Glutamatergic neuron (in vitro differentiated cells): ENCODE measurements at regions not wholly inside any gene's neighbourhood (a gene's known extent, or its start where the extent isn't known, plus 50 kb on each side); places are given as distances from the start of the nearest gene placed in this dataset.

Experiments used
- DNase-seq: peaks from one replicate; pipeline ENCODE4 v3.0.0; 2022
- H3K27ac Mint-ChIP-seq: one replicate; pipeline ENCODE4 v1.8.0; 2020; ENCODE audit warnings: mild to moderate bottlenecking, mixed read lengths, inconsistent platforms; ENCODE audit not compliant: unreplicated experiment
- H3K27me3 Mint-ChIP-seq: one replicate; pipeline ENCODE4 v1.8.0; 2020; ENCODE audit warnings: mild to moderate bottlenecking, moderate library complexity, mixed read lengths, inconsistent platforms; ENCODE audit not compliant: unreplicated experiment
- H3K36me3 Mint-ChIP-seq: one replicate; pipeline ENCODE4 v1.8.0; 2020; ENCODE audit warnings: mild to moderate bottlenecking, mixed read lengths, inconsistent platforms; ENCODE audit not compliant: unreplicated experiment
- H3K4me1 Mint-ChIP-seq: one replicate; pipeline ENCODE4 v1.8.0; 2020; ENCODE audit warnings: mild to moderate bottlenecking, low read depth, mixed read lengths, inconsistent platforms; ENCODE audit not compliant: unreplicated experiment
- H3K4me3 Mint-ChIP-seq: one replicate; pipeline ENCODE4 v1.8.0; 2020; ENCODE audit warnings: mild to moderate bottlenecking, mixed read lengths, inconsistent platforms; ENCODE audit not compliant: unreplicated experiment
- H3K9me3 Mint-ChIP-seq: one replicate; pipeline ENCODE4 v1.8.0; 2020; ENCODE audit warnings: mild to moderate bottlenecking, moderate library complexity, mixed read lengths, inconsistent platforms; ENCODE audit not compliant: unreplicated experiment
- TF ChIP-seq, protein P1 (sequence below): fragments of 200-600 bp; sonication (generic); IDR thresholded peaks from one replicate; pipeline ENCODE4 v1.5.0; 2021; ENCODE audit not compliant: partially characterized antibody, unreplicated experiment

DNA sequence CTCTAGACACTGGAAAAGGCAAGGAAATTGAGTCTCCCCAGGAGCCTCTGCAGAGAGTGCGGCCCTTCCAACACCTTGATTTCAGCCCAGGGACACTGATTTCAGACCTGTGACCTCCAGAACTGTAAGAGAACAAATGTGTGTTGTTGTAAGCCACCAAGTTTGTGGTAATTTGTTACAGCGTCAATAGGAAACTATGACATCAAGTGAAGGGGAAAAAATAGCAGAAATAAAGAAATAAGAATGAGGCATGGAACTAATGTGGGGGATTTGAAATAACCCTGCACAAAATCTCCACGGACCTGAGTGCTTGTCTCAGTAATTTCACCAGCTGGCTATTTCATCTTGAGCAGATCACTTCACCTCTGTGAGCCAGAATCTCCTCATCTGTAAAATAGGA is 227.8 kb upstream of the JUN start:
- no peak for DNase-seq

DNA sequence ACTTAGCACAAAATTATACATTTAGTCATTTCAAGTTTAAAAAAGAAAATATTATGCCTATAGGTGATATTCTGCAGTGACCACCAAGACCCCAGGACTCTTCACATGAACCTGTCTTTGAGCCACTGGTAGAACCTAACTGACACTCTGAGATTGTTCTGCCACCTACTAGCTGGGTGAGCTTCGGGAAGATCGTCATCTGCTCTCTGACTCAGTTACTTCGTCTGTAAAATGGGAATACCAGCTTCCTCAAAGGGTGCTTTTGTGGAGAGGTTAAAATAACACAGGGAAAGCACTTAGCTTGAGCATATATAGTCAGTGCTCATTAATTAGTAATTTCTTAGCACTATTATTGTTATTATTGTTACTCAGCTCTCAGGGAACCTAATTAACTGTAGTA is 228.5 kb upstream of the JUN start:
- no peak overlapping the region for H3K4me3 Mint-ChIP-seq
- TF ChIP-seq, protein P1, sequence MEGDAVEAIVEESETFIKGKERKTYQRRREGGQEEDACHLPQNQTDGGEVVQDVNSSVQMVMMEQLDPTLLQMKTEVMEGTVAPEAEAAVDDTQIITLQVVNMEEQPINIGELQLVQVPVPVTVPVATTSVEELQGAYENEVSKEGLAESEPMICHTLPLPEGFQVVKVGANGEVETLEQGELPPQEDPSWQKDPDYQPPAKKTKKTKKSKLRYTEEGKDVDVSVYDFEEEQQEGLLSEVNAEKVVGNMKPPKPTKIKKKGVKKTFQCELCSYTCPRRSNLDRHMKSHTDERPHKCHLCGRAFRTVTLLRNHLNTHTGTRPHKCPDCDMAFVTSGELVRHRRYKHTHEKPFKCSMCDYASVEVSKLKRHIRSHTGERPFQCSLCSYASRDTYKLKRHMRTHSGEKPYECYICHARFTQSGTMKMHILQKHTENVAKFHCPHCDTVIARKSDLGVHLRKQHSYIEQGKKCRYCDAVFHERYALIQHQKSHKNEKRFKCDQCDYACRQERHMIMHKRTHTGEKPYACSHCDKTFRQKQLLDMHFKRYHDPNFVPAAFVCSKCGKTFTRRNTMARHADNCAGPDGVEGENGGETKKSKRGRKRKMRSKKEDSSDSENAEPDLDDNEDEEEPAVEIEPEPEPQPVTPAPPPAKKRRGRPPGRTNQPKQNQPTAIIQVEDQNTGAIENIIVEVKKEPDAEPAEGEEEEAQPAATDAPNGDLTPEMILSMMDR: no peak
- peaks cover 1% of the 10 kb centered on the region for H3K9me3 Mint-ChIP-seq
- no peak for DNase-seq
- H3K36me3 Mint-ChIP-seq: no peaks in the 10 kb centered on the region
- H3K4me1 Mint-ChIP-seq: no peaks in the 10 kb centered on the region
- H3K27me3 Mint-ChIP-seq: no peaks in the 10 kb centered on the region
- H3K27ac Mint-ChIP-seq: no peak overlapping the region

More for the DNA sequence above, 227.8 kb upstream of the JUN start:
- Mint-ChIP-seq H3K27me3 (no peaks in the 10 kb centered on the region), H3K9me3 (peaks cover 1% of the 10 kb centered on the region), H3K36me3 (no peaks in the 10 kb centered on the region), H3K4me1 (no peaks in the 10 kb centered on the region), H3K27ac (no peak overlapping the region), H3K4me3 (no peak overlapping the region)
- TF ChIP-seq, protein P1: no peak

DNA sequence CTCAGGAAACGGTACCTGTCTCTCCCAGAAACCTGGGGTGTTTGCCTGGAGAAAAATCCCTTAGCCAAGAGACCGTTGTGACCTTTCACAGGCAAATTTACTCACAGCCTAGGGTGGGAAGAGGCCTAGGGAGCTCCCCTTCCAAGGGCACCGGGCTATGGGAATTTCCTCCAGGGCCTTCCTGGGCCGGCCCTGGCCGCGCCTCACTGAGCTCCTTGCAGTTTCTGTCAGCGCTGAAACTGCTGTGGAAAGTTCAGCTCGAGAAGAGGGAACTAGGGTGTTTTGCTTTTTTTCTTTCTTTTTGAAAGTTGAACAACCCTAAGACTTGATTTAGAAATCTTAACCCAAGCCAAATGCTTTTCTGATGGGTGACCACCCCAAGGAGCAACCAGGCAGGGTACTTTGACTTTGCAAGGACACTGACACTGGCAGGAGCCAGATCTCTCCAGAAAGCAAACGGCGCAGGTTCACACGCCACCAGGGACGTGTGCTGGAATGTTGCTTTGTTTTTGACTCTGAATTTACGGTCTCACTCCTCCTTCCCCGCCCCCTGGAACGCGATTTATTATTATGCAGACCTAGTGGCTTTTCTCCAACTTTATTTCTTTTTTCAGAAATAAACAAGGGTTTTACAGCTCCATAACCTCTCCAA is 229.6 kb upstream of the JUN start:
- Mint-ChIP-seq H3K27ac (no peak overlapping the region), H3K9me3 (peaks cover 1% of the 10 kb centered on the region), H3K36me3 (peaks cover 2% of the 10 kb centered on the region), H3K4me3 (no peak overlapping the region), H3K4me1 (no peaks in the 10 kb centered on the region), H3K27me3 (peaks cover under 1% of the 10 kb centered on the region)
- no peak for DNase-seq
- TF ChIP-seq, protein P1: no peak

DNA sequence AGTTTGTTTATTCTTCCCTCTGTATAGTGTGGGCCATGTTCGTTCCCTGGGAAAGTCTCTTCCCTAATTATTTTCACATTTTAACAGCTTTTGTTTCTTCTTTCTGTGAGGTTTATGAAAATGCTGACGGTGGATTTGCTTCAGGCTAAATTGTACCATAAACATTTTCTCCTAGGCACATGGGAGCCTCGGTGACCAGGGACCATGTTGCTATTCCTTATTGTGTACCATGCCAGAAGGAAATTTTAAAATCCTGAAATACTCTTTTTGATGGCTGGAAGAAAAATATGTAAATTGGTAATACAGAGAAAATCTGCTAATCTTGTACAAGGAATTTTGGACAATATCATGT is 230.1 kb upstream of the JUN start:
- Mint-ChIP-seq H3K27ac (no peak overlapping the region), H3K27me3 (peaks cover 2% of the 10 kb centered on the region), H3K36me3 (peaks cover 4% of the 10 kb centered on the region), H3K9me3 (peaks cover 1% of the 10 kb centered on the region), H3K4me1 (no peaks in the 10 kb centered on the region), H3K4me3 (no peak overlapping the region)
- DNase-seq: no peak
- TF ChIP-seq, protein P1: no peak

DNA sequence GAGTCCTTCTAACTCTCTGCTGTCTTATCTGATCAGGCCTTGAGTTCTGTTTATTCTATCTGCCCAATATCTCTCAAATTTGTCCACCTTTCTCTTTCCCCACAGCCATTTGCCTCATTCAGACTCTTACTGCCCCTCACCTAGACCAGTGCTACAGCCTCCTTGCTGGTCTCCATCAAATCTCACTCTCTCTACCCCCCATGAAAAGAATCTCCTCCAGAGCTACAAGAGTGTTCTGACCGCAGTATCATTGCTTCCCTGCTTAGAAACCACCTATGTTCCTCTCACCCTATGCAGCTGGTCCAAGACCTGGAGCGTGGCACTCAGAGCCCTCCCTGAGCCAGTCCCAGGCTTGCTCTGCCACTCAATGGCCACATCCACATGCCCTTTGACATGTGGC is 231.0 kb upstream of the JUN start:
- Mint-ChIP-seq H3K27ac (no peak overlapping the region), H3K36me3 (peaks cover 4% of the 10 kb centered on the region), H3K4me1 (no peaks in the 10 kb centered on the region), H3K4me3 (no peak overlapping the region), H3K27me3 (peaks cover 2% of the 10 kb centered on the region), H3K9me3 (peaks cover 1% of the 10 kb centered on the region)
- TF ChIP-seq, protein P1: no peak
- no peak for DNase-seq
